Activated B cell treated with CpG ODN at 0.5 μM for 24 hours (primary cell): ENCODE measurements at regions not wholly inside any gene's neighbourhood (a gene's known extent, or its start where the extent isn't known, plus 50 kb on each side); places are given as distances from the start of the nearest gene placed in this dataset.
A peak's percentile ranks its signal among the peaks of the same experiment; 100 is the strongest.
"Not testable (repeated sequence)": the region's sequence is repeated elsewhere in the genome, so short reads cannot be mapped to it uniquely, and the experiment has no call there.

Experiments used
- ATAC-seq: fragments of 200-7000 bp; cut with Tn5 transposase; one replicate; pipeline ENCODE4 v1.10.0; 2021; ENCODE audit warnings: low read depth, mild to moderate bottlenecking, moderate library complexity
- CTCF ChIA-PET: fragments of 350-600 bp; sonication (Branson Sonifier 250); formaldehyde crosslinking; loops from one replicate; lab custom pipeline; 2021; ENCODE audit warnings: antibody characterized with exemption; lab: Charles Lee
- POLR2A ChIA-PET: fragments of 350-600 bp; sonication (Branson Sonifier 250); formaldehyde crosslinking; loops from one replicate; lab custom pipeline; 2021; ENCODE audit warnings: antibody characterized with exemption; lab: Charles Lee
- DNase-seq: peaks from one replicate; pipeline ENCODE4 v3.0.0; 2022
- H3K27ac Mint-ChIP-seq: one replicate; pipeline ENCODE4 v1.8.0; 2020; ENCODE audit warnings: mixed read lengths
- H3K27me3 Mint-ChIP-seq: one replicate; pipeline ENCODE4 v1.8.0; 2021; ENCODE audit warnings: mixed read lengths
- H3K36me3 Mint-ChIP-seq: one replicate; pipeline ENCODE4 v1.8.0; 2021; ENCODE audit warnings: low read depth, mixed read lengths
- H3K4me1 Mint-ChIP-seq: one replicate; pipeline ENCODE4 v1.8.0; 2021; ENCODE audit warnings: mixed read lengths
- H3K4me3 Mint-ChIP-seq: one replicate; pipeline ENCODE4 v1.8.0; 2020; ENCODE audit warnings: mild to moderate bottlenecking, mixed read lengths
- H3K9me3 Mint-ChIP-seq: one replicate; pipeline ENCODE4 v1.8.0; 2020; ENCODE audit warnings: mixed read lengths
- intact Hi-C: fragments of 100-400 bp; cut with micrococcal nuclease; formaldehyde crosslinking; loops from one replicate; pipeline ENCODE4 v1.15.1; 2024
- TF ChIP-seq, protein P1 (sequence below): fragments of 200-600 bp; IDR thresholded peaks from one replicate; pipeline ENCODE4 v1.8.0; 2022; ENCODE audit warnings: antibody characterized with exemption, mild to moderate bottlenecking

DNA sequence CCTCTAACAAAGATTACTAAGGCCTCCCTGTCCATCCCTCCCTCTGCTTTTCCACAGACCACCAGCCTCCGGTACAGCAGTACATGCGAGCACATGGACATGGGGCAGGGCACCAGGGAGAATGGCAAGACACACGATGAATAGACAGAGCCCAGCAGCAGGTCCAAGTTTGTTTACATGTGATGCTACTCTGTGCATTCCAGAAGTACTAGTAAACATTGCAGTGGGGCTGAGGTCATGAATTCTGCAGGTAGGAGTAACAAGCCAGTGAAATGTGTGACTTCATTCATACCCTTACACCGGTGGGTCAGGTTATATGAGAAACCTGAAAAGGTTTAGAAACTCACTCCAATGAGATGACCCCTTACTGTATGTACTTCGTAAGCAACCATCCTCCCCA, 205.7 kb downstream of the BCL11A start:
- ChIA-PET POLR2A (interaction anchor here (9.5 kb wide), 1 partner anchor 204 kb away, joined by 223 read pairs; the partner anchor contains the start of gene BCL11A), CTCF (no interaction called here)
- Mint-ChIP-seq H3K4me3 (no peak overlapping the region), H3K27me3 (no peaks in the 10 kb centered on the region), H3K4me1 (peaks cover 71% of the 10 kb centered on the region), H3K27ac (peak overlapping the region; percentile 79), H3K36me3 (peaks cover 11% of the 10 kb centered on the region), H3K9me3 (peaks cover 15% of the 10 kb centered on the region)
- TF ChIP-seq, protein P1, sequence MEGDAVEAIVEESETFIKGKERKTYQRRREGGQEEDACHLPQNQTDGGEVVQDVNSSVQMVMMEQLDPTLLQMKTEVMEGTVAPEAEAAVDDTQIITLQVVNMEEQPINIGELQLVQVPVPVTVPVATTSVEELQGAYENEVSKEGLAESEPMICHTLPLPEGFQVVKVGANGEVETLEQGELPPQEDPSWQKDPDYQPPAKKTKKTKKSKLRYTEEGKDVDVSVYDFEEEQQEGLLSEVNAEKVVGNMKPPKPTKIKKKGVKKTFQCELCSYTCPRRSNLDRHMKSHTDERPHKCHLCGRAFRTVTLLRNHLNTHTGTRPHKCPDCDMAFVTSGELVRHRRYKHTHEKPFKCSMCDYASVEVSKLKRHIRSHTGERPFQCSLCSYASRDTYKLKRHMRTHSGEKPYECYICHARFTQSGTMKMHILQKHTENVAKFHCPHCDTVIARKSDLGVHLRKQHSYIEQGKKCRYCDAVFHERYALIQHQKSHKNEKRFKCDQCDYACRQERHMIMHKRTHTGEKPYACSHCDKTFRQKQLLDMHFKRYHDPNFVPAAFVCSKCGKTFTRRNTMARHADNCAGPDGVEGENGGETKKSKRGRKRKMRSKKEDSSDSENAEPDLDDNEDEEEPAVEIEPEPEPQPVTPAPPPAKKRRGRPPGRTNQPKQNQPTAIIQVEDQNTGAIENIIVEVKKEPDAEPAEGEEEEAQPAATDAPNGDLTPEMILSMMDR, result no peak
- no peak for DNase-seq
- intact Hi-C loops, result no loop called here
- ATAC-seq, result no peak

DNA sequence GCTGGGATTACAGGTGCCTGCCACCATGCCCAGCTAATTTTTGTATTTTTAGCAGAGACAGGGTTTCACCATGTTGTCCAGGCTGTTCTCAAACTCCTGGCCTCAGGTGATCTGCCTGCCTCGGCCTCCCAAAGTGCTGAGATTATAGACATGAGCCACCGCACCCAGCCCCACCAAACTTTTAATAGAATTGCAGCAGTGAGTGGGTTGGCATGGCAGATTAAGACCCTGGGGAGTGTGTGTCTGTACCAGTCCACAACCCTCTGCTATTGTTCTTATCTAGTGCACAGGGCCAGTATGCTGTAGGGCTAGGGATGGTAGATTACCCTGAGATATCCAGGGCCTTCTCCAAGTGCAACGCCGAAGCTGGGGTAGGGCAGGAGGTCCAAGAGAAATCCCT, 211.0 kb downstream of the BCL11A start:
- H3K27ac Mint-ChIP-seq, DNase-seq, ATAC-seq, H3K4me3 Mint-ChIP-seq, H3K9me3 Mint-ChIP-seq, intact Hi-C loops, H3K27me3 Mint-ChIP-seq: not testable (repeated sequence)
- Mint-ChIP-seq H3K4me1 (peaks cover 44% of the 10 kb centered on the region), H3K36me3 (peaks cover 12% of the 10 kb centered on the region)
- CTCF ChIA-PET, result interaction anchor here (1.0 to 2.3 kb wide), 2 partner anchors 8 to 9 kb away, joined by 3 to 6 read pairs; no protein-coding TSS in a partner anchor
- POLR2A ChIA-PET, result interaction anchor here (0.6 to 2.9 kb wide), 4 partner anchors 12 to 209 kb away, joined by 3 to 15 read pairs (median 6); no protein-coding TSS in a partner anchor

DNA sequence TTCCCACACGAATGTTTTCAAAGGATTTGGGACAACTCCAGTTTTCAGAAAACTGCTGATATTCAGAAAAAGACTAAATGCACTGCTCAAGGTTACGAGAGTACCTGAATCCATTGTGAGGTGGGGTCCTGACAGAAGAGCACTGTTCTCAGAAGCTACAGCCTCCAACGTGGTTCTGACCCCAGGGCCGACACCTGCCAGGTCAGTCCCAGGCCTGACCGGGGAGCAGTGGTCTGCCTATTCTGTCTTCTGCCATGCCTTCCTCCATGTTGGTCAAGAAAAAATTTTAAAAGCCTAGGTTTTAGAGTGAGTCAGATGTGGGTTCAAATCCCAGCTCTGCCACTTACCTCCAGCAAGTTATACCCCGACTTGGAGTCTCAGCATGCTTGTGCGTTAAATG, 212.3 kb downstream of the BCL11A start:
- ATAC-seq, result no peak
- Mint-ChIP-seq H3K36me3 (peaks cover 7% of the 10 kb centered on the region), H3K9me3 (no peaks in the 10 kb centered on the region), H3K4me3 (no peak overlapping the region), H3K4me1 (peaks cover 47% of the 10 kb centered on the region), H3K27ac (no peak overlapping the region), H3K27me3 (no peaks in the 10 kb centered on the region)
- ChIA-PET CTCF (interaction anchor here (1.0 to 1.3 kb wide), 2 partner anchors 11 to 209 kb away, joined by 3 read pairs; no protein-coding TSS in a partner anchor), POLR2A (interaction anchor here (0.7 to 2.9 kb wide), 6 partner anchors 10 to 210 kb away, joined by 3 to 15 read pairs (median 4); no protein-coding TSS in a partner anchor)
- TF ChIP-seq, protein P1, result no peak
- intact Hi-C loops, result no loop called here
- no peak for DNase-seq

DNA sequence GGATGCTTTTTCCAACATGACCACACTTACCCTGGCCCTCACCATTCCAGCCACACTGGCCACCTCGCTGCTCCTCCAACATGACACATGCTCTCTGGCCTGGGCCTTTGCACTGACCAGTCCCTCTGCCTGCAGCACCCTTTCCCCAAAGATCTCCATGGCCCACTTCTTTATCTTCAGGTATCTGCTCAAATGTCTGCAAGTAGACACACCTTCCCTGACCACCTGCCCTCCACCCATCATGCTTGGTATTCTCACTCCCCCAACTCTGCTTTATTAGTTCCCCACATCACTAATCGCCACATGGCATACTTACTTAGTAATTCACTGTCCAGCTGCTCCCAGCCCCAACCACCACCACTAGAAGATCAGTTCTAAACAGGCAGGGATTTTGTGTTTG, 214.2 kb downstream of the BCL11A start:
- no peak for DNase-seq
- intact Hi-C loops, result loop anchor here (5.0 to 10.0 kb wide), 2 partner anchors 33 to 1314 kb away; no protein-coding TSS in a partner anchor
- Mint-ChIP-seq H3K36me3 (peaks cover 7% of the 10 kb centered on the region), H3K4me1 (peaks cover 57% of the 10 kb centered on the region), H3K9me3 (no peaks in the 10 kb centered on the region), H3K4me3 (no peak overlapping the region), H3K27me3 (no peaks in the 10 kb centered on the region), H3K27ac (peak overlapping the region; percentile 4)
- ATAC-seq, result no peak
- POLR2A ChIA-PET, result interaction anchor here (0.9 to 3.4 kb wide), 5 partner anchors 10 to 210 kb away, joined by 3 to 51 read pairs (median 6); no protein-coding TSS in a partner anchor
- CTCF ChIA-PET, result interaction anchor here (1.0 to 1.1 kb wide), 2 partner anchors 12 to 33 kb away, joined by 3 read pairs; no protein-coding TSS in a partner anchor
- TF ChIP-seq, protein P1, result no peak

DNA sequence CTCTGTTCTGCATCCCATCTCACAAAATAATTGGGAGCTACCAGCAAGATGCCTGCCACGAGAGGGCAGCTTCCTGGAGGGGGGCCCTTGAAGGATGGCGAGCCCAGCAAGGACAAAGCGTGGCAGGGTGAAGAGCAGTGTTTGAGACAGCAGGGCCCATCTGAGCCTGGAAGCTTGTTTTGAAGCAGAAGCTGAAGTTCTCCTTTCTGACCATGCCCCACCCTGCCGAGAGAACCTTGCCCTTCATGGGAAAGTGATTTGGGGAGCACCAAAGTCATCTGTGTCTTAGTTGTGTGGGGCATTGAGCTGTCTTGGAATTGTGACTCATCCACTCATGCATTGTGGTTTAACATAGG, 216.3 kb downstream of the BCL11A start:
- DNase-seq, result no peak
- ChIA-PET CTCF (interaction anchor here (0.6 to 1.7 kb wide), 8 partner anchors 15 to 214 kb away, joined by 3 to 13 read pairs (median 4); no protein-coding TSS in a partner anchor), POLR2A (interaction anchor here (0.5 to 3.4 kb wide), 12 partner anchors 13 to 217 kb away, joined by 3 to 51 read pairs (median 6); partner anchors contain the start of gene BCL11A)
- Mint-ChIP-seq H3K27me3 (no peaks in the 10 kb centered on the region), H3K9me3 (no peaks in the 10 kb centered on the region), H3K36me3 (peaks cover 7% of the 10 kb centered on the region), H3K4me1 (peaks cover 65% of the 10 kb centered on the region), H3K4me3 (peak overlapping the region; percentile 32), H3K27ac (peak overlapping the region; percentile 95)
- intact Hi-C loops, result loop anchor here (1.0 to 10.0 kb wide), 4 partner anchors 10 to 1312 kb away; no protein-coding TSS in a partner anchor
- ATAC-seq, result peak; percentile 80
- TF ChIP-seq, protein P1, result no peak
